ENCODE measurements at regions not wholly inside any gene's neighbourhood (a gene's known extent, or its start where the extent isn't known, plus 50 kb on each side); places are given as distances from the start of the nearest gene placed in this dataset.

DNA sequence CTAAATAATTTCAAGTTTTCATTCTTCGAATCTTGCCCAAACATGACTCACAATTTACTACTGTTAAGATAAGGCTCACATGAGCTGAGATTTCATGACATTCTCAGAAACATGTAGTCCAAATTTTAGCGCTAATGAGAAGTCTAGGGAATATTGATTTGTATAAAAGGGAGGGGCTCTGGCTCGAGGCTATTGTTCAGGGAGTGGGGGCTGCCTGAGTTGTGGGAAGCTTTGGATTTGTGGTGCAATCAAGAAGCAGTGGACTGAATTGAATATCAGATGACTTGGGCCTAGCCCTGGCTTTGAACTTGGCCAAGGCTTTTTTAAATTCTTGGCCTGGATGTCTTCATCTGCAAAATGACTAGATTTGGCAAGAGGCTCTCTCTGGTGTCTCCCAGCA lies 674.9 kb upstream of the FANCL start:
- TF ChIP-seq, protein P1, sequence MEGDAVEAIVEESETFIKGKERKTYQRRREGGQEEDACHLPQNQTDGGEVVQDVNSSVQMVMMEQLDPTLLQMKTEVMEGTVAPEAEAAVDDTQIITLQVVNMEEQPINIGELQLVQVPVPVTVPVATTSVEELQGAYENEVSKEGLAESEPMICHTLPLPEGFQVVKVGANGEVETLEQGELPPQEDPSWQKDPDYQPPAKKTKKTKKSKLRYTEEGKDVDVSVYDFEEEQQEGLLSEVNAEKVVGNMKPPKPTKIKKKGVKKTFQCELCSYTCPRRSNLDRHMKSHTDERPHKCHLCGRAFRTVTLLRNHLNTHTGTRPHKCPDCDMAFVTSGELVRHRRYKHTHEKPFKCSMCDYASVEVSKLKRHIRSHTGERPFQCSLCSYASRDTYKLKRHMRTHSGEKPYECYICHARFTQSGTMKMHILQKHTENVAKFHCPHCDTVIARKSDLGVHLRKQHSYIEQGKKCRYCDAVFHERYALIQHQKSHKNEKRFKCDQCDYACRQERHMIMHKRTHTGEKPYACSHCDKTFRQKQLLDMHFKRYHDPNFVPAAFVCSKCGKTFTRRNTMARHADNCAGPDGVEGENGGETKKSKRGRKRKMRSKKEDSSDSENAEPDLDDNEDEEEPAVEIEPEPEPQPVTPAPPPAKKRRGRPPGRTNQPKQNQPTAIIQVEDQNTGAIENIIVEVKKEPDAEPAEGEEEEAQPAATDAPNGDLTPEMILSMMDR (IDR thresholded peaks at IDR 0.05): no peak
- no peak for TF ChIP-seq POLR2A (IDR thresholded peaks at IDR 0.05)
- TF ChIP-seq POLR2AphosphoS5 (IDR thresholded peaks at IDR 0.05): no peak
- no peak for TF ChIP-seq EP300 (IDR thresholded peaks at IDR 0.05; ENCODE audit: low read depth)

All from transverse colon (tissue), 4 donors.